ENCODE measurements at regions not wholly inside any gene's neighbourhood (a gene's known extent, or its start where the extent isn't known, plus 50 kb on each side); places are given as distances from the start of the nearest gene placed in this dataset.

- H2AFZ ChIP-seq (ENCODE audit: low read depth, low read length), result no peak overlapping the region
- FAIRE-seq (no peak), DNase-seq (ENCODE audit: low read depth, low spot score) (no peak)
- H3K27ac ChIP-seq (ENCODE audit: insufficient read depth, low read depth, low read length), result no peak overlapping the region
- H3K9me3 ChIP-seq (replicated peaks; ENCODE audit: control insufficient read depth, insufficient read depth, low read length), result no peaks in the 10 kb centered on the region
- no peaks in the 10 kb centered on the region for H3K9me1 ChIP-seq (replicated peaks; ENCODE audit: control insufficient read depth, extremely low read depth, insufficient read depth, low read length)
- no peaks in the 10 kb centered on the region for H3K4me1 ChIP-seq (ENCODE audit: control insufficient read depth, extremely low read depth, insufficient read depth, low read length)
- no peak overlapping the region for H3K9ac ChIP-seq (replicated peaks; ENCODE audit: extremely low read depth, insufficient read depth, low read length)
- CTCF ChIA-PET, result no interaction called here
- POLR2A ChIA-PET, result no interaction called here
- no TSS peak for BruUV-seq (replicated peaks)
- no peak overlapping the region for H3K4me2 ChIP-seq (ENCODE audit: insufficient read depth, low read length)
- H3K4me3 ChIP-seq (replicated peaks in 1 of 3; ENCODE audit: insufficient read depth in 1 of 3, low read depth in 1 of 3, low read length in 3 of 3), result no peak overlapping the region
- intact Hi-C loops (cut with micrococcal nuclease) (no loop called here), dilution Hi-C loops (cut with MboI; ENCODE audit: extremely low pct_ligation_motif_present, low sequenced_read_pairs) (no loop called here)
- peaks cover 0 to 2% of the 10 kb centered on the region in 2 experiments for H3K27me3 ChIP-seq (ENCODE audit: control insufficient read depth in 2 of 2, insufficient read depth in 2 of 2, low read length in 2 of 2)
- TF ChIP-seq EZH2 (IDR thresholded peaks at IDR 0.05; ENCODE audit: borderline replicate concordance, low read depth, low read length, severe bottlenecking) (no peak), POLR2A (IDR thresholded peaks at IDR 0.05; ENCODE audit: low read depth, low read length) (no peak), MYC (IDR thresholded peaks at IDR 0.05; ENCODE audit: low read depth, low read length) (no peak), FOS (IDR thresholded peaks at IDR 0.05; ENCODE audit: borderline replicate concordance, insufficient read depth, low read length) (no peak), CTCF (IDR thresholded peaks at IDR 0.05; ENCODE audit: extremely low read depth in 1 of 2, insufficient read depth in 1 of 2, low read depth in 1 of 2, low read length in 2 of 2) (no peak), JUN (IDR thresholded peaks at IDR 0.05; ENCODE audit: borderline replicate concordance, insufficient read depth, insufficient read length, low read depth) (no peak), GATA2 (IDR thresholded peaks at IDR 0.05; ENCODE audit: insufficient read depth, insufficient read length, low read depth, low read length) (no peak), POLR2AphosphoS5 (IDR thresholded peaks at IDR 0.05; ENCODE audit: insufficient read depth, low read depth, low read length) (no peak), MAX (IDR thresholded peaks at IDR 0.05; ENCODE audit: insufficient read depth, insufficient read length) (no peak)
- H3K79me2 ChIP-seq (ENCODE audit: control insufficient read depth, insufficient read depth, low read length), result no peaks in the 10 kb centered on the region
- no peaks in the 10 kb centered on the region for H3K36me3 ChIP-seq (ENCODE audit: control insufficient read depth in 2 of 2, extremely low read depth in 1 of 2, insufficient read depth in 2 of 2, low read length in 2 of 2)
- no peaks in the 10 kb centered on the region for H4K20me1 ChIP-seq (replicated peaks; ENCODE audit: control insufficient read depth, extremely low read depth, insufficient read depth, low read length)
Observed at GRCh38 chr2:38489846-38490245, 112.8 kb upstream of the ATL2 start.
